GM23248 (cell line): ENCODE measurements at regions not wholly inside any gene's neighbourhood (a gene's known extent, or its start where the extent isn't known, plus 50 kb on each side); places are given as distances from the start of the nearest gene placed in this dataset.
"Not testable (repeated sequence)": the region's sequence is repeated elsewhere in the genome, so short reads cannot be mapped to it uniquely, and the experiment has no call there.

Source experiments
- DNase-seq: peaks from one replicate; pipeline ENCODE4 v3.0.0-alpha.2; 2015
- H2AFZ ChIP-seq: fragments of 200-600 bp; sonication (generic); 2 replicates; pipeline ENCODE4 v1.6.1; 2016; ENCODE audit warnings: antibody characterized with exemption
- H3F3A ChIP-seq: fragments of 200-600 bp; sonication (generic); 2 replicates; pipeline ENCODE4 v1.6.1; 2016; ENCODE audit warnings: mild to moderate bottlenecking, antibody characterized with exemption, mixed run types; ENCODE audit not compliant: insufficient read depth
- H3K27ac ChIP-seq: fragments of 200-600 bp; sonication (generic); 2 replicates; pipeline ENCODE4 v1.5.1; 2016; ENCODE audit warnings: mild to moderate bottlenecking
- H3K27me3 ChIP-seq: fragments of 200-600 bp; sonication (generic); replicated peaks from 2 replicates; pipeline ENCODE4 v1.6.1; 2016; ENCODE audit warnings: mild to moderate bottlenecking; ENCODE audit not compliant: insufficient read depth
- H3K36me3 ChIP-seq: fragments of 200-600 bp; sonication (generic); 2 replicates; pipeline ENCODE4 v1.6.1; 2016; ENCODE audit warnings: low read depth, mild to moderate bottlenecking
- H3K4me1 ChIP-seq: fragments of 200-600 bp; sonication (generic); 2 replicates; pipeline ENCODE4 v1.6.1; 2016; ENCODE audit warnings: mild to moderate bottlenecking; ENCODE audit not compliant: insufficient read depth
- H3K4me2 ChIP-seq: fragments of 200-600 bp; sonication (generic); one replicate; pipeline ENCODE4 v1.6.1; 2016; ENCODE audit warnings: mild to moderate bottlenecking; ENCODE audit not compliant: unreplicated experiment
- H3K4me3 ChIP-seq: fragments of 200-600 bp; sonication (generic); 2 replicates; pipeline ENCODE4 v1.5.1; 2016; ENCODE audit warnings: mild to moderate bottlenecking
- H3K79me2 ChIP-seq: fragments of 200-600 bp; sonication (generic); 2 replicates; pipeline ENCODE4 v1.6.1; 2016; ENCODE audit warnings: mild to moderate bottlenecking; ENCODE audit not compliant: insufficient read depth
- H3K9ac ChIP-seq: fragments of 200-600 bp; sonication (generic); 2 replicates; pipeline ENCODE4 v1.6.1; 2016; ENCODE audit warnings: mild to moderate bottlenecking
- H3K9me2 ChIP-seq: fragments of 200-600 bp; sonication (generic); 2 replicates; pipeline ENCODE4 v1.6.1; 2016; ENCODE audit warnings: mixed run types, mild to moderate bottlenecking, moderate library complexity; ENCODE audit not compliant: insufficient read depth
- H3K9me3 ChIP-seq: fragments of 200-600 bp; sonication (generic); one replicate; pipeline ENCODE4 v1.6.1; 2017; ENCODE audit warnings: low read depth
- H4K20me1 ChIP-seq: fragments of 200-600 bp; sonication (generic); 2 replicates; pipeline ENCODE4 v1.6.0; 2016; ENCODE audit not compliant: insufficient read depth
- EZH2 ChIP-seq: fragments of 200-600 bp; sonication (generic); IDR thresholded peaks from 2 replicates; pipeline ENCODE4 v1.6.1; 2018; ENCODE audit warnings: antibody characterized with exemption, mild to moderate bottlenecking; ENCODE audit not compliant: insufficient read depth, poor library complexity, severe bottlenecking
- EZH2phosphoT487 ChIP-seq: fragments of 200-600 bp; sonication (generic); IDR thresholded peaks from 2 replicates; pipeline ENCODE4 v1.6.1; 2018; ENCODE audit warnings: antibody characterized with exemption, moderate library complexity, mild to moderate bottlenecking, low read depth; ENCODE audit not compliant: insufficient read depth
- WGBS, 2 experiments: methylation state at CpG; one replicate each; pipeline ENCODE4 v1.1.6; 2015 to 2017; ENCODE audit warnings: low lambda C conversion rate in 2 of 2, low coverage in 1 of 2; ENCODE audit errors: missing lambda C conversion rate in 2 of 2; 5-methylcytosine and 5-hydroxymethylcytosine counted together
- in situ Hi-C: fragments of 300-500 bp; cut with MboI; formaldehyde crosslinking; loops from 2 replicates; pipeline ENCODE4 v1.15.0; 2020

DNA sequence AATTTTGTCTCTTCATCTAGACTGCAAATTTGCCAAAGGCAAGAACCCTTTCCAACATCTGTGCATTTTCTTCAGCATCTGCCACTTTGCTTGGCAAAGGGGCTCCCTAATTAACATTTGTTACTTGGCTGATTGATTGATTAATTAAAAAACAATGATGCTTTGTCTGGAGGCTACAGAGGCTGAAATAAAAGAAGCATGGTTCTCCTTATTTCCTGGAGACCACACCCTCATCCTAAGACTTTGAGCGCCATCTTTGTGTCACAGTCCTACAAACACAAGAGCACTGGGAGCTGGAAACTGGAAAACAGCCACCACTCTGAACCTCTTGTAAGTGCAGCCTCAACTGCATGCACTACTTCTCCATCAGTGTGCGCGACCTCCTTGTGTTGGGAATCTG, 189.2 kb downstream of the C7orf25 start:
- 91 to 96% methylated on average over 3 of the region's 3 CpGs for WGBS, 2 experiments
- Histone ChIP-seq H3K9me2 (no peaks in the 10 kb centered on the region), H3K9me3 (no peaks in the 10 kb centered on the region), H3K27ac (no peak overlapping the region), H3K4me3 (no peak overlapping the region), H3K36me3 (no peaks in the 10 kb centered on the region), H3K79me2 (no peaks in the 10 kb centered on the region), H4K20me1 (no peaks in the 10 kb centered on the region), H3F3A (no peaks in the 10 kb centered on the region), H3K4me1 (no peaks in the 10 kb centered on the region), H2AFZ (no peak overlapping the region), H3K4me2 (no peak overlapping the region), H3K27me3 (peaks cover 19% of the 10 kb centered on the region), H3K9ac (no peak overlapping the region)
- no peak for DNase-seq
- in situ Hi-C loops = no loop called here
- TF ChIP-seq EZH2 (no peak), EZH2phosphoT487 (no peak)

DNA sequence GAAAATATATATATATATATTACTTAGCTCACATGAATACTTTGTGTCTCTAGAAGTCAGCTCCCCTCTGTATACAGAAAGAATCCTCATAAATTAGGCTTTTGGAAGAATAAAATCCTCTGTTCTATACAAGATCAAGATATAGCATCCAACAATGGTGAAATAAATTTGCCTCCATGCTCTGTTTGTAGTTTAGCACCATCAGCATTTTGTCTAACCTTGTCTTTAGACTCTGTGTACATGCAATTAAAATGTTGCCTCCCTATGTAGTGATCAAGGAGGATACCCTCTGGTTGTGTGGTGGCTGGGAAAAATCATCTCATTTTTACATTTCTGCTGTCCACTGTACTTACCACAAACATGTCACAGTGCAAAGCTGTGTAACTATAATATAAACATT, 189.7 kb downstream of the C7orf25 start:
- Histone ChIP-seq H3K4me1 (no peaks in the 10 kb centered on the region), H3F3A (no peaks in the 10 kb centered on the region), H3K9ac (no peak overlapping the region), H3K9me3 (no peaks in the 10 kb centered on the region), H3K36me3 (no peaks in the 10 kb centered on the region), H3K79me2 (no peaks in the 10 kb centered on the region), H2AFZ (no peak overlapping the region), H4K20me1 (no peaks in the 10 kb centered on the region), H3K27me3 (peaks cover 19% of the 10 kb centered on the region), H3K9me2 (no peaks in the 10 kb centered on the region), H3K4me2 (no peak overlapping the region), H3K27ac (no peak overlapping the region), H3K4me3 (no peak overlapping the region)
- no peak for DNase-seq
- in situ Hi-C loops = no loop called here
- TF ChIP-seq EZH2phosphoT487 (no peak), EZH2 (no peak)

DNA sequence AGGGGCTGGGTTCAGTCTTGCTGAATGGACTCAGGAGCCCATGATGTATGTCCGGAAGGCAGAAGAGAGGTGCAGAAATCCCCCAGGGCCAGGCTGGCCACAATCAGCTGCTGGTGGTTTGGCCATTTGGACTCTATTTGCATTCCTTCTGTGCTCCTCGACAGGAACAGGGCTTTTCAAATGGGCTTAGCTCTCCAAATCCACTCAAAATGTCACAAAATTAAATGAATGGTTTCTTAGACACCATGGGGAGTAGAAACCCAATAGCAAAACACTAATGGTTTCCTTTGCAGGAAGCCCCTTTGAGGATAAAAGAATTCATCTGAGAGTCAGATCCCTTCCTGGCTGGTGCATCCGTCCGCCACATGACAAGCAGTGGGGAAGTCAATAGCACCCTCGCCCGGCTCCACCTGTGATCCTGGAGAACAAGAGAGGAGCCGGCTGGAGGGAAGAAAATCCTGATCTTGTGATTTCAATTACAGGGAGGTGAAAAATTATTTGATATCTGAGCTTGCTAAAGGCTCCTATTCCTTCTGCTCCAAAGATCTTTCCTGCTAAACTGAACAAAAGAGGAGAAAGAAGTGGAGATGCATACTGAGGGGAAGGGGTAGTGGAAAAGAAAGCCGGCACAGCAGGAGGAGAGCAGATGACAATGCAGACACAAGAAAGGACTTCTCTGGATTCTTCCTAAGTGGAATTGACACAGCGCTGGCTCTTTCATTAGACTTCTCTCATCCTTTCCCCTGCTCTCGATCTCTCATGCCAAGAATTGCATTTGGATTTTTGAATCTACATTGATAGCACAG, 190.7 kb downstream of the C7orf25 start:
- WGBS, 2 experiments = 40 to 45% methylated on average over 10 of the region's 10 CpGs
- DNase-seq = no peak

DNA sequence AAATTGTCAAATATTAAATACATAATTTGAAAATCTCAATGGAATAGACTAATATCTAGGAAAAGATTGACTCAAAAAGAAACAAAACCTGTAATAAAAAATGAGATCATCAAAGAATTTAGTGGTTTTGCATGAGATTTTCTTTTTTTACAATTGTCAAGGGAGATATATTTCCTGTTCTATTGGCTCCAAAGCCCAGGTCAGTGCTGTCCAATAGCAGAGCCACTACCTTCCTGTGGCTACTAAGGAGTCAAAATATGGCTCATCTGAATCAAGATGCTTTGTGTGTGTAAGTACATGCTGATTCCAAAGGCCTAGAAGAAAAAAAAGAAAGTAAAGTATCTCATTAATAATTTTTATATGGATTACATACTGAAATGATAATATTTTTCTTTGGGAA, 191.9 kb downstream of the C7orf25 start:
- TF ChIP-seq EZH2phosphoT487 = no peak
- TF ChIP-seq EZH2 = no peak
- no peak for DNase-seq

More for the DNA sequence above, 190.7 kb downstream of the C7orf25 start:
- H3K9ac ChIP-seq = no peak overlapping the region
- in situ Hi-C loops = no loop called here
- no peak overlapping the region for H3K27ac ChIP-seq
- no peaks in the 10 kb centered on the region for H3K36me3 ChIP-seq
- H3K4me2 ChIP-seq = no peak overlapping the region
- H2AFZ ChIP-seq = no peak overlapping the region
- peaks cover 13% of the 10 kb centered on the region for H3K27me3 ChIP-seq
- TF ChIP-seq EZH2 = no peak
- TF ChIP-seq EZH2phosphoT487 = no peak
- H3K9me3 ChIP-seq = no peaks in the 10 kb centered on the region
- no peaks in the 10 kb centered on the region for H3K4me1 ChIP-seq
- no peaks in the 10 kb centered on the region for H3K79me2 ChIP-seq
- H3F3A ChIP-seq = no peaks in the 10 kb centered on the region
- no peaks in the 10 kb centered on the region for H3K9me2 ChIP-seq
- no peak overlapping the region for H3K4me3 ChIP-seq
- no peaks in the 10 kb centered on the region for H4K20me1 ChIP-seq

DNA sequence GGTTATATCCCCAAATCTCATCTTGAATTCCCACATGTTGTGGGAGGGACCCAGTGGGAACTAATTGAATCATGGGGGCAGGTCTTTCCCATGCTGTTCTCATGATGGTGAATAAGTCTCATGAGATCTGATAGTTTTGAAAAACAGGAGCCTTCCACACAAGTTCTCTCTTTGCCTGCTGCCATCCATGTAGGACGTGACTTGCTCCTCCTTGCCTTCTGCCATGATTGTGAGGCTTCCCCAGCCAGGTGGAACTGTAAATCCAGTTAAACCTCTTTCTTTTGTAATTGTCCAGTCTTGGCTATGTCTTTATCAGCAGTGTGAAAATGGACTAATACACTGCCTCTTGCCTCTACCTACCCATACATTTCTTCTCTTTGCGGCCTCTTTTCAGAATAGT, 193.4 kb downstream of the C7orf25 start:
- 78 to 85% methylated on average over 2 of the region's 2 CpGs for WGBS, 2 experiments
- H3F3A ChIP-seq, in situ Hi-C loops, H3K79me2 ChIP-seq, H2AFZ ChIP-seq, H4K20me1 ChIP-seq, H3K9me3 ChIP-seq, H3K9me2 ChIP-seq, H3K36me3 ChIP-seq, H3K9ac ChIP-seq, H3K4me3 ChIP-seq, DNase-seq, H3K4me1 ChIP-seq, H3K27ac ChIP-seq, H3K4me2 ChIP-seq: not testable (repeated sequence)
- H3K27me3 ChIP-seq = peaks cover 13% of the 10 kb centered on the region

More for the DNA sequence above, 191.9 kb downstream of the C7orf25 start:
- no peaks in the 10 kb centered on the region for H3K79me2 ChIP-seq
- no peaks in the 10 kb centered on the region for H3K4me1 ChIP-seq
- no peak overlapping the region for H3K4me2 ChIP-seq
- no peak overlapping the region for H2AFZ ChIP-seq
- peaks cover 13% of the 10 kb centered on the region for H3K27me3 ChIP-seq
- in situ Hi-C loops = no loop called here
- H3F3A ChIP-seq = no peaks in the 10 kb centered on the region
- H3K27ac ChIP-seq = no peak overlapping the region
- no peaks in the 10 kb centered on the region for H3K9me3 ChIP-seq
- no peak overlapping the region for H3K9ac ChIP-seq
- no peaks in the 10 kb centered on the region for H3K36me3 ChIP-seq
- H4K20me1 ChIP-seq = no peaks in the 10 kb centered on the region
- no peak overlapping the region for H3K4me3 ChIP-seq
- no peaks in the 10 kb centered on the region for H3K9me2 ChIP-seq
